ENCODE measurements at regions not wholly inside any gene's neighbourhood (a gene's known extent, or its start where the extent isn't known, plus 50 kb on each side); places are given as distances from the start of the nearest gene placed in this dataset.

DNA sequence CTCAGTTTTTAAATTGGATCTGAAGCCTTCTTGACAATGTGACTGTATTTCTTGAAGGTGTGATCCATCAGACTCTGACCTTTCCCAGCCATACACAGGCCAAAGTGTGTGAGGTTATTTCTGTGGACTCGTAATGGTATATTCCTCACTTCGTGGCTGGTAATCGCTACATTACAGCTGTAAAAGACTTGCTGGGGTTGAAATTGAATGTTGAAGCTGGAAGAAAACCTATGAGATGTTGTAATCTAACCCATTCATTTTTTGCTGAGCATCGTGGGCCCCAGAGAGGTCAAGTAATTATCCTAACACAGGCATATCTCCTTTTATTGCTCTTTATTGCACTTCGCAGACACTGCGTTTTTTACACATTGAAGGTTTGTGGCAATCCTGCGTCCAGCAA, 405.6 kb upstream of the ZP4 start:
- no peak for DNase-seq
- Histone ChIP-seq H3K9me3 (no peaks in the 10 kb centered on the region), H3K27ac (no peak overlapping the region), H3K36me3 (no peaks in the 10 kb centered on the region), H3K9ac (ENCODE audit: low read depth in 2 of 2, low read length in 2 of 2) (no peak overlapping the region), H3K4me1 (no peaks in the 10 kb centered on the region), H3K4me3 (no peak overlapping the region), H3K27me3 (no peaks in the 10 kb centered on the region)
- intact Hi-C loops (cut with DNase I): no loop called here
- TF ChIP-seq, protein P1, sequence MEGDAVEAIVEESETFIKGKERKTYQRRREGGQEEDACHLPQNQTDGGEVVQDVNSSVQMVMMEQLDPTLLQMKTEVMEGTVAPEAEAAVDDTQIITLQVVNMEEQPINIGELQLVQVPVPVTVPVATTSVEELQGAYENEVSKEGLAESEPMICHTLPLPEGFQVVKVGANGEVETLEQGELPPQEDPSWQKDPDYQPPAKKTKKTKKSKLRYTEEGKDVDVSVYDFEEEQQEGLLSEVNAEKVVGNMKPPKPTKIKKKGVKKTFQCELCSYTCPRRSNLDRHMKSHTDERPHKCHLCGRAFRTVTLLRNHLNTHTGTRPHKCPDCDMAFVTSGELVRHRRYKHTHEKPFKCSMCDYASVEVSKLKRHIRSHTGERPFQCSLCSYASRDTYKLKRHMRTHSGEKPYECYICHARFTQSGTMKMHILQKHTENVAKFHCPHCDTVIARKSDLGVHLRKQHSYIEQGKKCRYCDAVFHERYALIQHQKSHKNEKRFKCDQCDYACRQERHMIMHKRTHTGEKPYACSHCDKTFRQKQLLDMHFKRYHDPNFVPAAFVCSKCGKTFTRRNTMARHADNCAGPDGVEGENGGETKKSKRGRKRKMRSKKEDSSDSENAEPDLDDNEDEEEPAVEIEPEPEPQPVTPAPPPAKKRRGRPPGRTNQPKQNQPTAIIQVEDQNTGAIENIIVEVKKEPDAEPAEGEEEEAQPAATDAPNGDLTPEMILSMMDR (IDR thresholded peaks at IDR 0.05): no peak

DNA sequence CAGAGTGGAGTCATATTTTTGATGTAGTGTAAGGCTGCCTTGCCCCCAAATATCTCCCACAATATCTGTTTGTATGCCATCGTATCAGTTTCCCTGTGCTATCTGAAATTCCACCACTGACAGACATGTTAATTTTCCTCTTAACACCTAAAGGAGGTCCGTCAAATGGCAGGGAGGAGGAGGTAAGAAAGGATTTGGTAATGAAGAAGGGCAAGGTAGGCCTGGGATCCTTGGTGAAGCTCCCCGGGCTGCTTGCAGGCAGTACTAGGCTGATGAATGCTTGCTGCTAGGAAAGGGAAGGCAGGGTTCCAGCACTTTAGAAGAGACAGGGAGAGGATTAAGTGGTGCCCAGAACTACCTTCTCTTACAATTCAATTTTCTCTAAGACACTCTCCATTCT, 402.4 kb upstream of the ZP4 start:
- Histone ChIP-seq H3K36me3 (no peaks in the 10 kb centered on the region), H3K27ac (no peak overlapping the region)
- intact Hi-C loops (cut with DNase I): no loop called here

DNA sequence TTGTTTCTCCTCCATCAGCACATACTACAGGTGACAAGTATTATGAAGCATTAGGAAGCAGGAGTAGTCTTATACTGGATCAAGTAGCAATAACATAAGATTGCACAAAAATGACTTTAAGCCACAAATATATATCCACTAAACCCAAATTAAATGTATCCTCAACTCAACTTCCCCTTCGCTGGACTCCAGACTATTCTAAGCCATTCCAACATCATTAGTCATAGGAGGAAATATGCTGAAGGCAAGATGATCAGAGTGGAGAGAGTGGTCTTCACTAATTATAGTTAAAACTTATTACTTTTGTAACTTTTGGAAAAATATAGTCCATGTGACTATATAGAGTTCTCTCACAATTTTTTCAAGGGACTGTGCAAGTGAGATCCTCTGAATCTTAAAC, 390.7 kb upstream of the ZP4 start:
- no peak overlapping the region for H3K4me3 ChIP-seq
- no peak overlapping the region for H3K27ac ChIP-seq
- no peaks in the 10 kb centered on the region for H3K4me1 ChIP-seq
- TF ChIP-seq, protein P1 (IDR thresholded peaks at IDR 0.05): no peak
- DNase-seq: no peak
- no peaks in the 10 kb centered on the region for H3K9me3 ChIP-seq
- intact Hi-C loops (cut with DNase I): no loop called here
- H3K9ac ChIP-seq (ENCODE audit: low read depth in 2 of 2, low read length in 2 of 2): no peak overlapping the region
- H3K36me3 ChIP-seq: no peaks in the 10 kb centered on the region
- H3K27me3 ChIP-seq: no peaks in the 10 kb centered on the region

More for the DNA sequence above, 402.4 kb upstream of the ZP4 start:
- DNase-seq: no peak
- Histone ChIP-seq H3K4me1 (no peaks in the 10 kb centered on the region), H3K27me3 (no peaks in the 10 kb centered on the region), H3K9ac (ENCODE audit: low read depth in 2 of 2, low read length in 2 of 2) (no peak overlapping the region), H3K9me3 (no peaks in the 10 kb centered on the region), H3K4me3 (no peak overlapping the region)
- TF ChIP-seq, protein P1 (IDR thresholded peaks at IDR 0.05): no peak

DNA sequence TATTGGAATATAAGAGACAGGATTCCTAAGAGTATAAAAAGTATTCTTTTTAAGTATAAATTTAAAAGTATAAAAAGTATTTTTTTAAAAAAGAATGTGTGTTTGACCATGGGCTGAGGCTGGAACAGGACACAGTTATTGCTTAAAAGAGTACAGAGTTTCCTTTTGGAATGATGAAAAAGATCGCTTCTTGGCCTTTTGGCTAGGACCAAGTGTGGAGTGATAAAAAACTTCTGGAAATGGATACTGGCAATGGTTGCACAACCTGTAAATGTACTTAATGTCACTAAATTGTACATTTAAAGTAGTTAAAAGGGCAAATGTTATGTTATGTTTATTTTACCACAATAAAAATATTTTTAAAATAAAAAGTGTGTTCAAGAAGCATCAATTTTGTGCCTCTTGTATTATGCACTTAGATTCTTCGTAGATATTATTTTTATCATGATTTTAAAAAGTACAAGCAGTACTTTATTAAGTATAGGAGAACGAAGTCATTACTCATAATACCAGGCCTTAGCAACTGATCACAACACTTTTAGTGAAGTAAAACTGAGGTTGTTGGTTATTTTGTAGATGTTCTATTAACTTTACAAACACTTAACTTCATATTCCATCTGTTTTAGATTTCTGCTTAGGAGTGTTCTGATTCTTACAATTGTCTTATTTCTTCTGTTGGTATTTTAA, 389.1 kb upstream of the ZP4 start:
- Histone ChIP-seq H3K36me3 (no peaks in the 10 kb centered on the region), H3K27me3 (no peaks in the 10 kb centered on the region), H3K9me3 (no peaks in the 10 kb centered on the region), H3K27ac (no peak overlapping the region), H3K9ac (ENCODE audit: low read depth in 2 of 2, low read length in 2 of 2) (no peak overlapping the region), H3K4me1 (no peaks in the 10 kb centered on the region), H3K4me3 (no peak overlapping the region)
- DNase-seq: no peak
- intact Hi-C loops (cut with DNase I): no loop called here
- TF ChIP-seq, protein P1 (IDR thresholded peaks at IDR 0.05): no peak

DNA sequence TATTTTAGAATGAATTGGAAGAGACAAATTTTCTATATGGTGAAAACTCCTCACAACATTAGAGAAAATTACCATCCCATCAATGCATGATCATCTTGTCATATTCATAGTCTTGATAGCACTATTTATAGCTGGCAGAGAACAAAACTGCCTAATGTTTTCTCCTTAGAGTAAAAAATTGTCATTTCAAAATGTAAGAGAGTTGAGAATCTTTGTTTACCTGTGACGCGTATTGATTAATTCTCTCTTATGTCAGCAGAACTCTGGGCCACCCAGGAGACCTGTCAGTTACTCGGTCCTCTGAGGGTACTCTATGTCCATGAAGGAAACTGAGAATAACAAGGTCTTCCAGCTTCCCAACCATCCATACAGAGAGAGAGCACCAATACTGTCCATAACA, 381.4 kb upstream of the ZP4 start:
- TF ChIP-seq, protein P1 (IDR thresholded peaks at IDR 0.05): no peak
- Histone ChIP-seq H3K9me3 (no peaks in the 10 kb centered on the region), H3K36me3 (no peaks in the 10 kb centered on the region), H3K4me1 (no peaks in the 10 kb centered on the region), H3K4me3 (no peak overlapping the region), H3K27ac (no peak overlapping the region), H3K9ac (ENCODE audit: low read depth in 2 of 2, low read length in 2 of 2) (no peak overlapping the region), H3K27me3 (no peaks in the 10 kb centered on the region)
- no peak for DNase-seq
- intact Hi-C loops (cut with DNase I): no loop called here

Data from colonic mucosa (tissue), 4 donors.